Osteoblast (primary cell): ENCODE measurements at regions not wholly inside any gene's neighbourhood (a gene's known extent, or its start where the extent isn't known, plus 50 kb on each side); places are given as distances from the start of the nearest gene placed in this dataset.

Experiments
- DNase-seq: peaks from one replicate; pipeline ENCODE4 v3.0.0; 2011; ENCODE audit warnings: low spot score, mixed read lengths; ENCODE audit not compliant: insufficient read length; ENCODE audit errors: missing footprints
- H2AFZ ChIP-seq: 2 replicates; pipeline ENCODE4 v1.6.0; 2011; ENCODE audit warnings: mild to moderate bottlenecking, low read length
- H3K27ac ChIP-seq: 2 replicates; pipeline ENCODE4 v1.5.1; 2011; ENCODE audit warnings: mild to moderate bottlenecking, low read depth, low read length, moderate library complexity
- H3K27me3 ChIP-seq: 2 replicates; pipeline ENCODE4 v1.6.0; 2012; ENCODE audit warnings: mild to moderate bottlenecking, control low read depth, inconsistent platforms, low read length, moderate library complexity; ENCODE audit not compliant: insufficient read depth
- H3K36me3 ChIP-seq: 2 replicates; pipeline ENCODE4 v1.5.1; 2011; ENCODE audit warnings: mild to moderate bottlenecking, low read length, control low read depth, moderate library complexity; ENCODE audit not compliant: insufficient read depth
- H3K4me1 ChIP-seq: 2 replicates; pipeline ENCODE4 v1.5.1; 2011; ENCODE audit warnings: mild to moderate bottlenecking, low read length, control low read depth, moderate library complexity; ENCODE audit not compliant: insufficient read depth
- H3K4me2 ChIP-seq: 2 replicates; pipeline ENCODE4 v1.6.0; 2011; ENCODE audit warnings: mild to moderate bottlenecking, low read length; ENCODE audit not compliant: insufficient read depth
- H3K4me3 ChIP-seq: fragments of 200-600 bp; sonication (generic); 3 replicates; pipeline ENCODE4 v1.5.1; 2012; ENCODE audit warnings: mild to moderate bottlenecking, low read length, inconsistent platforms; ENCODE audit not compliant: insufficient read depth
- H3K79me2 ChIP-seq: 2 replicates; pipeline ENCODE4 v1.6.0; 2012; ENCODE audit warnings: mild to moderate bottlenecking, low read length, control low read depth, inconsistent platforms; ENCODE audit not compliant: insufficient read depth
- H3K9me3 ChIP-seq: 2 replicates; pipeline ENCODE4 v1.5.1; 2011; ENCODE audit warnings: low read depth, low read length, control low read depth
- H4K20me1 ChIP-seq: 2 replicates; pipeline ENCODE4 v1.6.0; 2012; ENCODE audit warnings: mild to moderate bottlenecking, low read length, control low read depth; ENCODE audit not compliant: insufficient read depth
- TF ChIP-seq, protein P1 (sequence below): IDR thresholded peaks from 2 replicates; pipeline ENCODE4 v1.5.1; 2011; ENCODE audit warnings: mild to moderate bottlenecking, low read depth, low read length, moderate library complexity; ENCODE audit errors: extremely low read depth

DNA sequence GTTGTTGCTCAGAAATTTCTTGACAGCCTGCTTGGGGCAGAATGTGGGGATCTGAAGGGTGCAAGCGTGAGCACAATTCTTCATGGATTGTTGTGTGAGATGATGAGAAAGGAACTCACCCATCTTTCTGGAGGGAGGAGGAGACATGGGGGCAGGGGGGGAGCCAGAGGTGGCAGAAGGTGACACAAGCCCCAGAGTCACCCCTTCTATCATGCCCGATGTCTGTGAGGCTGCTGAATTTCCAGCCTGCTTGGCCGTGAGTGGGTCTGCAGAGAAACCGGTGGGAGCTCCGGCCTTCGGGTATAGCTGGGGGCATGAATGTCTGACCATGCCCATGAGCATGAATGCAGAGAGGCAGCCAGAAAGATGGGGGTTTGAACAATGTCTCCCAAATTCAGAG is 870.7 kb downstream of the TBC1D22A start:
- H3K4me2 ChIP-seq: no peak overlapping the region
- H3K27me3 ChIP-seq: no peaks in the 10 kb centered on the region
- DNase-seq: no peak
- H3K27ac ChIP-seq: no peak overlapping the region
- TF ChIP-seq, protein P1, sequence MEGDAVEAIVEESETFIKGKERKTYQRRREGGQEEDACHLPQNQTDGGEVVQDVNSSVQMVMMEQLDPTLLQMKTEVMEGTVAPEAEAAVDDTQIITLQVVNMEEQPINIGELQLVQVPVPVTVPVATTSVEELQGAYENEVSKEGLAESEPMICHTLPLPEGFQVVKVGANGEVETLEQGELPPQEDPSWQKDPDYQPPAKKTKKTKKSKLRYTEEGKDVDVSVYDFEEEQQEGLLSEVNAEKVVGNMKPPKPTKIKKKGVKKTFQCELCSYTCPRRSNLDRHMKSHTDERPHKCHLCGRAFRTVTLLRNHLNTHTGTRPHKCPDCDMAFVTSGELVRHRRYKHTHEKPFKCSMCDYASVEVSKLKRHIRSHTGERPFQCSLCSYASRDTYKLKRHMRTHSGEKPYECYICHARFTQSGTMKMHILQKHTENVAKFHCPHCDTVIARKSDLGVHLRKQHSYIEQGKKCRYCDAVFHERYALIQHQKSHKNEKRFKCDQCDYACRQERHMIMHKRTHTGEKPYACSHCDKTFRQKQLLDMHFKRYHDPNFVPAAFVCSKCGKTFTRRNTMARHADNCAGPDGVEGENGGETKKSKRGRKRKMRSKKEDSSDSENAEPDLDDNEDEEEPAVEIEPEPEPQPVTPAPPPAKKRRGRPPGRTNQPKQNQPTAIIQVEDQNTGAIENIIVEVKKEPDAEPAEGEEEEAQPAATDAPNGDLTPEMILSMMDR: no peak
- H3K9me3 ChIP-seq: peaks cover 10% of the 10 kb centered on the region
- no peaks in the 10 kb centered on the region for H4K20me1 ChIP-seq
- H3K79me2 ChIP-seq: no peaks in the 10 kb centered on the region
- no peaks in the 10 kb centered on the region for H3K4me1 ChIP-seq
- no peak overlapping the region for H3K4me3 ChIP-seq
- H3K36me3 ChIP-seq: no peaks in the 10 kb centered on the region
- no peak overlapping the region for H2AFZ ChIP-seq

DNA sequence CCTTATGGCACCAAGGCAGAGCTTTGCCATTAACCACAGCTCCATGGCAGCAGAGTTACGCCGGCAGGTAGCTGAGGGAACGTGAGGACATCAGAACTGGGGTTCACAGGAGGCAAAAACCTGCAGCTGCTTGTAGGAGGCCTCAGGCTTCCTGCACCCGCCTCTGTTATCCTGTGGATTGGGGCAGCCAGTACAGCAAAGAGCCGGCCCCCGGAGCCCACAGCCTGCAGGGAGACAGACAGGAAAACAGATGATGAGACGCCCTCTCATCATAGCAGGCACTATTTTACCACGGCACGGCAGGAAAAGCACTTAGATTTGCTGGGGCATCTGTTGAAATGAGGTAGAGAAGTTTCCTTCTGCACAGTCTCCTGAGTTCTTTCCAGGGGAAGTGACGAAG is 870.3 kb downstream of the TBC1D22A start:
- H2AFZ ChIP-seq: no peak overlapping the region
- H4K20me1 ChIP-seq: no peaks in the 10 kb centered on the region
- no peaks in the 10 kb centered on the region for H3K4me1 ChIP-seq
- H3K27ac ChIP-seq: no peak overlapping the region
- H3K27me3 ChIP-seq: no peaks in the 10 kb centered on the region
- no peak for DNase-seq
- peaks cover 10% of the 10 kb centered on the region for H3K9me3 ChIP-seq
- H3K36me3 ChIP-seq: no peaks in the 10 kb centered on the region
- no peak overlapping the region for H3K4me2 ChIP-seq
- H3K79me2 ChIP-seq: no peaks in the 10 kb centered on the region
- H3K4me3 ChIP-seq: no peak overlapping the region
- TF ChIP-seq, protein P1: no peak

DNA sequence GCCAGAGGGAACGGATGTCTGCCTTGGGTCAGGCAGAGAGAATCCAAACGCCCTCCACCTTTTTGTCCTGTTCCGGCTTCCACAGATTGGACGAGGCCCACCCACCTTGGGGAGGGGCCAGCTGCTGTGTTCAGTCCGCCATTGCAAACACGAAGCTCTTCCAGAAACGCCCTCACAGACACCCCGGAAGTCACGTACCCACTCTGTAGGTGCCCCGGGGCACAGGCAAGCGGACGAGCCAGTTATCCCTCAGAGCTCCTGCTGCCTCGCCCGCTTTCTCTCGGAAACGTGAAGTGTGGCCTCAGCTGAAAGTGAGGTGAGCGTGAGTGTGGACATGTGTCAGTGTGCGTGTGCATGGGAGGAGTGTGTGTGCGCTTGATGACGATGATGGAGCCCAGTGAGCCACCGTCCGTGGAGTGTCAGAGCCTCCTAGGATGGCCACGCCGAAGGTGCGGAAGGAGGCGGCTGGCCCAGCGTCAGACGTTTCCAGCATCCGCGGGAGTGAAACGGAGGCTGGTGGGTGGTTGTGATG is 869.2 kb downstream of the TBC1D22A start:
- H3K4me2 ChIP-seq: no peak overlapping the region
- H3K4me3 ChIP-seq: no peak overlapping the region
- H2AFZ ChIP-seq: no peak overlapping the region
- no peaks in the 10 kb centered on the region for H3K27me3 ChIP-seq
- H3K27ac ChIP-seq: no peak overlapping the region
- H4K20me1 ChIP-seq: no peaks in the 10 kb centered on the region
- no peak for DNase-seq
- no peaks in the 10 kb centered on the region for H3K79me2 ChIP-seq
- H3K9me3 ChIP-seq: peaks cover 14% of the 10 kb centered on the region
- TF ChIP-seq, protein P1: no peak
- no peaks in the 10 kb centered on the region for H3K4me1 ChIP-seq
- H3K36me3 ChIP-seq: no peaks in the 10 kb centered on the region

DNA sequence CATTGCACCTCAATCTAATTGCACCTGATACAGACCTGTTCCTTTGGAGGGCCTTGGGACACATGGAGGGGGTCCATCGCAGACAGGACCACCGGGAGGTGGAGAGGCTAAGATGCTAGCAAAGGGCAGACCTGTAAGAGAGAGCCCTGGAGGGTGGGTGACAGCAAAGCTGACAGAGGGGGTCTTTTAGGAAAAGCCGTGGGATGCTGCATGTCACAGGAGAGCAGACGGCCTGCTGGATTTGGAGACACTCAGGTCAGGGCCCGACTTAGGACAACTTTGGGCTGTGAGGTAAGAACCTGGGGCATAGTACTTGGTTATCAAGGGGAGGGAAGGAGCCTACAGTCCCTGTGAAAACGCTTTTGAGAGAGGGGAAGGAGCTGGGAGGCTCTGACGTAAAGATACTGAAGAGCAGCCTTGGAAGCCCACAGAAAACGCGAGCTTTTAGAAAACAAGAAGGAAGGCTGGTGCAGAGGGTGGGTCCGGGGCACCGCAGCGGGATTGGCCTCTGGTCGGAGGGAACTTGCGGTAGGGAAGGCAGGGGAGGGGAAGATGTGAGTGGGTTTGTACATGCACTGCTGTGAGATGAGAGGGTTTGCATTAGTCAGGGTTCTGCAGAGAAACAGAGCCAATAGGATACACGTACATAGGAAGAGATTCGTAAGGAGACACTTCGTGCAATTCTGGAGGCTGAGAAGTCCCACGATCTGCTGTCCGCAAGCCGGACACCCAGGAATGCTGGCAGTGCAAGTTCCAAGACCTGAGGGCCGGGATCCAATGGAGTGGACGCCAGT is 868.5 kb downstream of the TBC1D22A start:
- DNase-seq: no peak
- no peak overlapping the region for H3K4me3 ChIP-seq
- H2AFZ ChIP-seq: no peak overlapping the region
- H3K4me1 ChIP-seq: no peaks in the 10 kb centered on the region
- peaks cover 14% of the 10 kb centered on the region for H3K9me3 ChIP-seq
- H3K27ac ChIP-seq: no peak overlapping the region
- no peaks in the 10 kb centered on the region for H4K20me1 ChIP-seq
- H3K79me2 ChIP-seq: no peaks in the 10 kb centered on the region
- no peak overlapping the region for H3K4me2 ChIP-seq
- no peaks in the 10 kb centered on the region for H3K36me3 ChIP-seq
- H3K27me3 ChIP-seq: no peaks in the 10 kb centered on the region
- TF ChIP-seq, protein P1: no peak
